ENCODE measurements at regions not wholly inside any gene's neighbourhood (a gene's known extent, or its start where the extent isn't known, plus 50 kb on each side); places are given as distances from the start of the nearest gene placed in this dataset.

- TF ChIP-seq ZNF274 (IDR thresholded peaks at IDR 0.05; ENCODE audit: low read depth, low read length): no peak
- no peak for TF ChIP-seq SUZ12 (IDR thresholded peaks at IDR 0.05; ENCODE audit: extremely low read depth, insufficient read depth, insufficient read length)
These were observed 334.7 kb upstream of the ZNF608 start for GRCh38 chr5:125081101-125081500.
